ENCODE measurements at regions not wholly inside any gene's neighbourhood (a gene's known extent, or its start where the extent isn't known, plus 50 kb on each side); places are given as distances from the start of the nearest gene placed in this dataset.

DNA sequence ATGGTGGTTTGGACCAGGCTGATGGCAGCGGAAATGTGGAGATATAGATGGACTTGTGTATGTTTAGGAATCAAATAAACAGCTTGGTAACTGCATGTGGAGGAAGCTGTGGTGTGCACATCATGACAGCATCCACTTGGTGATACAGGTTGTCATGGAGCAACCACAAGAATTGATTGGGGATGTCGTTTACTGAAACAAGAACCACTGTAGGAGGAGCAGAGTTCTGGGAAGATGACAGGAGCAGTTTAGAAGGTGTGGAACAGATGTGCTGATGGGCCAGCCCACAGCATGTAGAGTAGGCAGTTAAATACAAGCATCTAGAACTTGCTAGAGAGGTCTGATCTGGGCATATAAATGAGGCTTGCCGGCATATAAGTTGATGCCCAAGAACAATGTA, 152.4 kb upstream of the SERPINE2 start:
- no peak for FAIRE-seq
- 84% methylated on average over 3 of the region's 3 CpGs; no CpG with 5 or more reads in 1 of the 2 experiments for WGBS, 2 experiments (ENCODE audit: extremely low coverage in 1 of 2, insufficient coverage in 1 of 2, insufficient read length in 1 of 2, insufficient replicate concordance in 2 of 2, low coverage in 1 of 2, low lambda C conversion rate in 2 of 2, missing lambda C conversion rate in 1 of 2)
- DNase-seq (ENCODE audit: low read depth in 1 of 2, low spot score in 2 of 2): no peak
- H3K4me2 ChIP-seq (ENCODE audit: insufficient read depth in 1 of 2, low read depth in 2 of 2, low read length in 2 of 2): no peak overlapping the region
- H4K8ac ChIP-seq (ENCODE audit: extremely low read depth, insufficient read depth, low read length): no peak overlapping the region
- H2BK20ac ChIP-seq (ENCODE audit: low read length): no peak overlapping the region
- H3K9ac ChIP-seq (replicated peaks in 1 of 4; ENCODE audit: extremely low read depth in 1 of 4, low read depth in 3 of 4, low read length in 3 of 4): no peak overlapping the region
- no peak overlapping the region for H2BK12ac ChIP-seq (ENCODE audit: low read depth, low read length)
- H3K23ac ChIP-seq (ENCODE audit: insufficient read length): no peak overlapping the region
- no peaks in the 10 kb centered on the region for H3K4me1 ChIP-seq (replicated peaks in 1 of 4; ENCODE audit: control insufficient read depth in 3 of 4, insufficient read depth in 4 of 4, low read length in 3 of 4)
- H3K27me3 ChIP-seq (replicated peaks in 1 of 4; ENCODE audit: control insufficient read depth in 3 of 4, extremely low read depth in 1 of 4, insufficient read depth in 3 of 4, low read length in 3 of 4): no peaks in the 10 kb centered on the region
- H3K56ac ChIP-seq (replicated peaks; ENCODE audit: insufficient read length, low read depth, low read length): no peak overlapping the region
- no peak overlapping the region for H3K18ac ChIP-seq (ENCODE audit: extremely low read depth, low read length)
- H3K79me2 ChIP-seq (ENCODE audit: control insufficient read depth in 1 of 2, insufficient read depth in 2 of 2, low read length in 2 of 2): no peaks in the 10 kb centered on the region
- no peak overlapping the region for H2BK120ac ChIP-seq (replicated peaks; ENCODE audit: low read depth, low read length)
- no peak overlapping the region for H2AK5ac ChIP-seq (ENCODE audit: low read depth, low read length)
- H3K4me3 ChIP-seq (ENCODE audit: extremely low read depth in 1 of 4, insufficient read depth in 2 of 4, low read depth in 3 of 4, low read length in 4 of 4): no peak overlapping the region
- H3K79me1 ChIP-seq (ENCODE audit: low read depth, low read length): no peaks in the 10 kb centered on the region
- H2BK5ac ChIP-seq (ENCODE audit: low read depth, low read length): no peak overlapping the region
- no peak overlapping the region for H3K27ac ChIP-seq (ENCODE audit: low read depth, low read length)
- H3K4ac ChIP-seq (replicated peaks; ENCODE audit: insufficient read length, low read depth, low read length): no peak overlapping the region
- H3K36me3 ChIP-seq (ENCODE audit: control insufficient read depth in 2 of 4, insufficient read depth in 4 of 4, low read length in 3 of 4): no peaks in the 10 kb centered on the region
- H3K14ac ChIP-seq (ENCODE audit: insufficient read length): no peak overlapping the region
- peaks cover 4 to 11% of the 10 kb centered on the region in 2 experiments; a peak in 2 of 4 replicates for H3K9me3 ChIP-seq (ENCODE audit: insufficient read depth in 2 of 2, low read depth in 1 of 2, low read length in 1 of 2)
- H3K23me2 ChIP-seq (ENCODE audit: low read depth, low read length): no peaks in the 10 kb centered on the region
- POLR2A ChIA-PET (ENCODE audit: partially characterized antibody): interaction anchor here (0.7 kb wide), 1 partner anchor 792 kb away, joined by 3 read pairs; no protein-coding TSS in a partner anchor
- TF ChIP-seq KDM1A (IDR thresholded peaks at IDR 0.05; ENCODE audit: borderline replicate concordance, low read length) (no peak), EZH2 (IDR thresholded peaks at IDR 0.05; ENCODE audit: low read depth, low read length, severe bottlenecking) (no peak), SIRT6 (IDR thresholded peaks at IDR 0.05; ENCODE audit: low read length) (no peak), SP4 (IDR thresholded peaks at IDR 0.05; ENCODE audit: low read length) (no peak), RAD21 (IDR thresholded peaks at IDR 0.05 in 1 of 2, conservative IDR thresholded peaks at IDR 0.05 in 1 of 2; ENCODE audit: low read depth in 2 of 2, low read length in 2 of 2) (no peak), EGR1 (IDR thresholded peaks at IDR 0.05; ENCODE audit: borderline replicate concordance, low read depth, low read length) (no peak), BRCA1 (IDR thresholded peaks at IDR 0.05; ENCODE audit: low read depth, low read length) (no peak), ZNF274 (IDR thresholded peaks at IDR 0.05; ENCODE audit: borderline replicate concordance, extremely low read depth, low read length) (no peak)
- H2BK15ac ChIP-seq (ENCODE audit: low read length): no peak overlapping the region
- H4K91ac ChIP-seq (replicated peaks; ENCODE audit: insufficient read length, low read length): no peak overlapping the region
- no peak overlapping the region for H2AFZ ChIP-seq (ENCODE audit: low read length)
- CTCF ChIA-PET (ENCODE audit: partially characterized antibody): no interaction called here
- no peaks in the 10 kb centered on the region for H4K20me1 ChIP-seq (replicated peaks in 1 of 2; ENCODE audit: control insufficient read depth in 1 of 2, insufficient read depth in 2 of 2, low read length in 2 of 2)
- H4K5ac ChIP-seq (ENCODE audit: insufficient read length, low read depth, low read length): no peak overlapping the region
